Bone marrow (tissue), 2 donors: ENCODE measurements at regions not wholly inside any gene's neighbourhood (a gene's known extent, or its start where the extent isn't known, plus 50 kb on each side); places are given as distances from the start of the nearest gene placed in this dataset.
A peak's percentile ranks its signal among the peaks of the same experiment; 100 is the strongest.

Source experiments
- DNase-seq, 2 donors: peaks; one replicate each; lab custom pipeline; 2025; lab: John Stamatoyannopoulos, UW

GRCh38 chr9:110050925-110051355 is 157.0 kb downstream of the C9orf152 start:
- DNase-seq: peak in 1 of 2 donors; percentile 75

GRCh38 chr9:110056062-110056461 is 151.9 kb downstream of the C9orf152 start:
- DNase-seq: no peak

- peak in 1 of 2 donors; percentile 11 for DNase-seq
Measured at GRCh38 chr9:110058304-110058953, 149.5 kb downstream of the C9orf152 start.

GRCh38 chr9:110059461-110059860 is 148.5 kb downstream of the C9orf152 start:
- DNase-seq: no peak

- peak in 1 of 2 donors; percentile 51 for DNase-seq
Measured at GRCh38 chr9:110064803-110065202, 143.2 kb downstream of the C9orf152 start.

GRCh38 chr9:110065532-110065931 is 142.4 kb downstream of the C9orf152 start:
- DNase-seq: peak in 1 of 2 donors; percentile 64

GRCh38 chr9:110066929-110067716 is 140.8 kb downstream of the C9orf152 start:
- no peak for DNase-seq

- DNase-seq: no peak
Measured at GRCh38 chr9:110068212-110068611, 139.7 kb downstream of the C9orf152 start.

GRCh38 chr9:110069326-110070248 is 138.4 kb downstream of the C9orf152 start:
- DNase-seq: no peak

GRCh38 chr9:110072597-110073355 is 135.2 kb downstream of the C9orf152 start:
- no peak for DNase-seq

- DNase-seq: no peak
Measured at GRCh38 chr9:110073356-110073905, 134.5 kb downstream of the C9orf152 start.

- no peak for DNase-seq
Measured at GRCh38 chr9:110076894-110077725, 130.8 kb downstream of the C9orf152 start.

- no peak for DNase-seq
Measured at GRCh38 chr9:110077925-110078324, 130.0 kb downstream of the C9orf152 start.

- no peak for DNase-seq
Measured at GRCh38 chr9:110078604-110079003, 129.4 kb downstream of the C9orf152 start.

GRCh38 chr9:110081395-110081794 is 126.6 kb downstream of the C9orf152 start:
- DNase-seq: no peak

- DNase-seq: no peak
Measured at GRCh38 chr9:110083866-110084265, 124.1 kb downstream of the C9orf152 start.

GRCh38 chr9:110086537-110086936 is 121.4 kb downstream of the C9orf152 start:
- no peak for DNase-seq

- no peak for DNase-seq
Measured at GRCh38 chr9:110087605-110088004, 120.4 kb downstream of the C9orf152 start.

GRCh38 chr9:110088099-110088498 is 119.9 kb downstream of the C9orf152 start:
- DNase-seq: no peak

- DNase-seq: no peak
Measured at GRCh38 chr9:110089681-110090370, 118.1 kb downstream of the C9orf152 start.
